ENCODE measurements at regions not wholly inside any gene's neighbourhood (a gene's known extent, or its start where the extent isn't known, plus 50 kb on each side); places are given as distances from the start of the nearest gene placed in this dataset. TPM values are rescaled to one million over a fixed set of nuclear protein-coding genes. Genes with fewer than 3 reads are reported as not detected.

DNA sequence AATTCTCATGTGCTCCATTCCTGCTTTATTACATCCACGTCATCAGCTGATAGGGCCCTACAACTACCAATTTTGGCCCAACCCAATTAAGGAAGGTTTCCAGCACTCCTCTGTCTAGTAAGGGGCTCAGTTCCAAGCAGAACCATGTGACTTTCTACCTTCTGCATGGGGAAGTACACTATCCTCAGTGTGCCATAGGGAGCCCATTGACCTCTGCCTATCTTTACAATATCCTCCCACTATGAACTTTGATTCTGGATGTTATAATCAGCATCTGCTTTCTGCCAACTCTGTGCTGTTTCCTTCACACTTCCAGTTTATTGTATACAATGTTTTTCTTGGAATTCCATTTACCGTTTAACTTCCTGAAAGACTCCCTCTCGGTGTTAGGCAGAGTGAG is 53.9 kb upstream of the GCFC2 start:
- no peak overlapping the region for H3K4me3 ChIP-seq (replicated peaks in 1 of 3)
- WGBS, 2 donors, result 68% methylated on average over 3 of the region's 3 CpGs
- no peak for DNase-seq
- H3K27ac ChIP-seq, result no peak overlapping the region
- no peaks in the 10 kb centered on the region for H3K9me3 ChIP-seq
- intact Hi-C loops (cut with DNase I), result no loop called here
- TF ChIP-seq POLR2A (IDR thresholded peaks at IDR 0.05), result no peak
- no peak for TF ChIP-seq CTCF (IDR thresholded peaks at IDR 0.05)
- H3K4me1 ChIP-seq, result no peaks in the 10 kb centered on the region
- H3K27me3 ChIP-seq, result no peaks in the 10 kb centered on the region
- no peaks in the 10 kb centered on the region for H3K36me3 ChIP-seq

Small RNA genes lying in the stretch of these regions (small RNA-seq; reads per million reads assigned to genes)
- not detected for gene RN7SKP164
